Upper lobe of left lung (tissue), 6 donors: ENCODE measurements at regions not wholly inside any gene's neighbourhood (a gene's known extent, or its start where the extent isn't known, plus 50 kb on each side); places are given as distances from the start of the nearest gene placed in this dataset.
A peak's percentile ranks its signal among the peaks of the same experiment; 100 is the strongest.

ENCODE experiments used
- ATAC-seq, 2 donors: fragments of 200-7000 bp; cut with Tn5 transposase; one replicate each; pipeline ENCODE4 v1.9.1; 2022; ENCODE audit warnings: mild to moderate bottlenecking in 2 of 2, moderate library complexity in 2 of 2; ENCODE audit not compliant: low FRiP score in 2 of 2
- DNase-seq, 2 donors: peaks; one replicate each; pipeline ENCODE4 v3.0.0-alpha.2; 2019 to 2020
- H3K27ac ChIP-seq, 4 donors: fragments of 200-600 bp; sonication (generic); one replicate each; pipeline ENCODE4 v1.5.1; 2016 to 2019
- H3K27me3 ChIP-seq, 4 donors: fragments of 200-600 bp; sonication (generic); one replicate each; pipeline ENCODE4 v1.5.1; 2017 to 2019
- H3K36me3 ChIP-seq, 4 donors: fragments of 200-600 bp; sonication (generic); one replicate each; pipeline ENCODE4 v1.5.1; 2016 to 2019
- H3K4me1 ChIP-seq, 4 donors: fragments of 200-600 bp; sonication (generic); one replicate each; pipeline ENCODE4 v1.5.1; 2018 to 2019
- H3K4me3 ChIP-seq, 4 donors: fragments of 200-600 bp; sonication (generic); one replicate each; pipeline ENCODE4 v1.5.1; 2017 to 2019; ENCODE audit warnings: mild to moderate bottlenecking in 2 of 4, moderate library complexity in 1 of 4
- H3K9me3 ChIP-seq, 4 donors: fragments of 200-600 bp; sonication (generic); one replicate each; pipeline ENCODE4 v1.5.1; 2018 to 2019
- EP300 ChIP-seq, 4 donors: sonication (generic); formaldehyde crosslinking; IDR thresholded peaks; one replicate each; pipeline ENCODE4 v1.5.1; 2017; ENCODE audit warnings: antibody characterized with exemption in 4 of 4, control low read depth in 2 of 4
- POLR2A ChIP-seq, 4 donors: fragments of 450-650 bp; IDR thresholded peaks; one replicate each; pipeline ENCODE4 v1.5.1; 2016 to 2017; ENCODE audit warnings: antibody characterized with exemption in 4 of 4, mild to moderate bottlenecking in 2 of 4
- POLR2AphosphoS5 ChIP-seq, 2 donors: sonication (generic); formaldehyde crosslinking; IDR thresholded peaks; one replicate each; pipeline ENCODE4 v1.5.1; 2017; ENCODE audit warnings: antibody characterized with exemption in 2 of 2
- WGBS, 2 donors: methylation state at CpG; one replicate each; pipeline ENCODE4 v1.1.5; 2017 to 2018; 5-methylcytosine and 5-hydroxymethylcytosine counted together
- TF ChIP-seq, protein P1 (sequence below), 6 experiments: fragments of 450-650 bp in 4 of 6; fragments of 200-600 bp in 2 of 6; sonication (generic) in 2 of 6; IDR thresholded peaks; one replicate each; pipeline ENCODE4 v1.5.1; 2016 to 2019; ENCODE audit warnings: antibody characterized with exemption in 6 of 6
- donor health status: DM: no; HTN: no; CAD: no; lungs with moderate emphysema.
- donor health status: DM: no; HTN: yes; CAD: no; lungs with severe emphysema.

DNA sequence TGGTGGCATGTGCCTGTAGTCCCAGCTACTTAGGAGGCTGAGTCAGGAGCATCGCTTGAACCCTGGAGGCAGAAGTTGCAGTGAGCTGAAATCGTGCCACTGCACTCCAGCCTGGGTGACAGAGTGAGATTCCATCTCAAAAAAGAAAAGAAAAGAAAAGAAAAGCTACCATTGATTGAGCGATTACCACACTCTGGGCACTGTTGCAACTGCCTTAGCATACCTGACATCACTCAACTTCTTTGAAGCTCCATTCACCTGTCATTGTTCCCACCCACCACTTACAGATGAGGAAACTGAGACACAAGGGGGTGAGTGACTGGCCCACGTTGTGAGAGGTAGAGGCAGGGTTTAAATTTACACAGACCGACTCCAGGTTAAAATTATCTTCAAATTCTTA lies 442.1 kb upstream of the SULF2 start:
- WGBS, 2 donors = 83 to 89% methylated on average over 5 of the region's 5 CpGs
- Histone ChIP-seq H3K4me3 (no peak overlapping the region), H3K9me3 (peaks cover 0 to 9% (median 4%) of the 10 kb centered on the region in 4 donors), H3K27ac (no peak overlapping the region), H3K36me3 (no peaks in the 10 kb centered on the region), H3K4me1 (no peaks in the 10 kb centered on the region), H3K27me3 (no peaks in the 10 kb centered on the region)
- TF ChIP-seq, protein P1, sequence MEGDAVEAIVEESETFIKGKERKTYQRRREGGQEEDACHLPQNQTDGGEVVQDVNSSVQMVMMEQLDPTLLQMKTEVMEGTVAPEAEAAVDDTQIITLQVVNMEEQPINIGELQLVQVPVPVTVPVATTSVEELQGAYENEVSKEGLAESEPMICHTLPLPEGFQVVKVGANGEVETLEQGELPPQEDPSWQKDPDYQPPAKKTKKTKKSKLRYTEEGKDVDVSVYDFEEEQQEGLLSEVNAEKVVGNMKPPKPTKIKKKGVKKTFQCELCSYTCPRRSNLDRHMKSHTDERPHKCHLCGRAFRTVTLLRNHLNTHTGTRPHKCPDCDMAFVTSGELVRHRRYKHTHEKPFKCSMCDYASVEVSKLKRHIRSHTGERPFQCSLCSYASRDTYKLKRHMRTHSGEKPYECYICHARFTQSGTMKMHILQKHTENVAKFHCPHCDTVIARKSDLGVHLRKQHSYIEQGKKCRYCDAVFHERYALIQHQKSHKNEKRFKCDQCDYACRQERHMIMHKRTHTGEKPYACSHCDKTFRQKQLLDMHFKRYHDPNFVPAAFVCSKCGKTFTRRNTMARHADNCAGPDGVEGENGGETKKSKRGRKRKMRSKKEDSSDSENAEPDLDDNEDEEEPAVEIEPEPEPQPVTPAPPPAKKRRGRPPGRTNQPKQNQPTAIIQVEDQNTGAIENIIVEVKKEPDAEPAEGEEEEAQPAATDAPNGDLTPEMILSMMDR (IDR thresholded peaks at IDR 0.05) = no peak
- no peak for TF ChIP-seq EP300 (IDR thresholded peaks at IDR 0.05)
- no peak for TF ChIP-seq POLR2AphosphoS5 (IDR thresholded peaks at IDR 0.05)
- no peak for TF ChIP-seq POLR2A (IDR thresholded peaks at IDR 0.05)
- ATAC-seq = no peak
- DNase-seq = no peak

DNA sequence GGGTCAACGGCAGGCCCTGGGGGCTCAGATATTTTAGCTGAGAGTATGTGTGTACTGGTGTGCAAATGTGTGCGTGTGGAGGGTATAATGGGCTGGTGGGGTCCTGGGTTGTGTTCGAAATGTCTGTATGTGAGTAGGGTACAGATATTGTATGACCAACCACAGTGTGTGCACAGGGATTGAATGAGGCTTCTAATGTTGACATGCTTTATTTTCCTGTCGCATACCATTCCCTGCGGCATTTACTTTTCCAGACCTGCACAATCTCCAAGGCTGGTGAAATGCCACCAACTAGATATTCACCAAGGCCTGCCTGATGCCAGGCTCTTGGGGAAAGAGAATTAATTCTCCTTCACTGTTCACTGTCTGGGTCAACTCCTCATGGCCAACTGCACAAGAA lies 441.4 kb upstream of the SULF2 start:
- Histone ChIP-seq H3K9me3 (peaks cover 0 to 8% (median 3%) of the 10 kb centered on the region in 4 donors), H3K4me1 (no peaks in the 10 kb centered on the region), H3K27me3 (no peaks in the 10 kb centered on the region), H3K36me3 (no peaks in the 10 kb centered on the region), H3K4me3 (no peak overlapping the region), H3K27ac (no peak overlapping the region)
- no peak for TF ChIP-seq POLR2AphosphoS5 (IDR thresholded peaks at IDR 0.05)
- TF ChIP-seq POLR2A (IDR thresholded peaks at IDR 0.05) = no peak
- TF ChIP-seq, protein P1 (IDR thresholded peaks at IDR 0.05) = no peak
- no peak for TF ChIP-seq EP300 (IDR thresholded peaks at IDR 0.05)
- DNase-seq (no peak), ATAC-seq (no peak)
- WGBS, 2 donors = 88 to 90% methylated on average over 5 of the region's 5 CpGs

DNA sequence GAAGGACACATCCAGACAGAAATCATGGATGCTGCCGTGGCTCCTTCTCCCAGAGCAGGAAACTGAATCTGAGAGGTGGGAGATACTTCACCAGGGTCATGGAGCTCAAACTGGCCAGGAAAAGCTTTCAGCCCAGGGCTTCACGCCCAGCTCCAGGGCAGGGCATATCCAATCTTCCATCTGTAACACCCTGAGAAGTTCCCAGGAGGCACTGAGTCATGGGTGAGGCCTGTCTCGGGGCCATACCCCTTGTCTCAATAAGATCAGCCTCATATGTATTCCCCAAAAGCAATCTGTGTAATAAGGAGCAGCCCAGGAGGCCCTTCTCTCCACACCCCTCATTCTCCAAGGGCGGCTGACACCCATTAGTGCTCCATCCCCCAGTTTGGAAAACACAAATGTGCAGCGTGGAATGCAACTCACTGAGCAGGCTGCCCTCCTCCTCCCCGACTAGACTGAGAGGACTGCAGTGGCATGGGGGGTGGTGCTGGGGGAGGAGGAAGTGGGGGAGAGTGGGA lies 439.3 kb upstream of the SULF2 start:
- 54% methylated on average over 5 of the region's 6 CpGs; no CpG with 5 or more reads in 1 of the 2 donors for WGBS, 2 donors
- H3K4me1 ChIP-seq = no peaks in the 10 kb centered on the region
- DNase-seq (no peak), ATAC-seq (peak in 1 of 2 donors; percentile 59)
- H3K27ac ChIP-seq = no peak overlapping the region
- TF ChIP-seq, protein P1 (IDR thresholded peaks at IDR 0.05) = no peak
- H3K9me3 ChIP-seq = no peaks in the 10 kb centered on the region
- H3K4me3 ChIP-seq = no peak overlapping the region
- no peaks in the 10 kb centered on the region for H3K36me3 ChIP-seq
- no peaks in the 10 kb centered on the region for H3K27me3 ChIP-seq

DNA sequence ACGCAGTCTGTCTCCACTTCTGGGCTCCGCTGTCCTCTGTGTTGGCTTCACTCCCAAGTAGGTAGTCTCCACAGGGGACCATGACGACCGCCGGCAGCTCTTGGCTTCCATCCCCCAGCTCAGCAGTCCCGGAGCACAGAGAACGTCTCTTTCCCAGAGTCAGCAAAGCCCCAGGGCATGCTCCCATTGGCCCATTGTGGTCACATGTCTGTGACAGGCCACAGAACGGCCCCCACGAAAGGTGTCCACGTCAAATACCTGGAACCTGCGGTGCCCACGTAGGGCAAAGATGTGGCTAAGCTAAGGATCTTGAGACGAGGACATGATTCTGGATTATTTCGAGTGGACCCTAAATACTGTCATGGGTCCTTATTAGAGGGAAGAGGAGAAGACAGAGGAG lies 438.4 kb upstream of the SULF2 start:
- ATAC-seq (no peak), DNase-seq (no peak)
- WGBS, 2 donors = 86 to 90% methylated on average over 13 to 14 of the region's 14 CpGs
- H3K27me3 ChIP-seq = no peaks in the 10 kb centered on the region
- H3K4me1 ChIP-seq = no peaks in the 10 kb centered on the region
- H3K4me3 ChIP-seq = no peak overlapping the region
- no peaks in the 10 kb centered on the region for H3K9me3 ChIP-seq
- H3K36me3 ChIP-seq = no peaks in the 10 kb centered on the region
- H3K27ac ChIP-seq = no peak overlapping the region
- TF ChIP-seq POLR2AphosphoS5 (IDR thresholded peaks at IDR 0.05) = no peak

DNA sequence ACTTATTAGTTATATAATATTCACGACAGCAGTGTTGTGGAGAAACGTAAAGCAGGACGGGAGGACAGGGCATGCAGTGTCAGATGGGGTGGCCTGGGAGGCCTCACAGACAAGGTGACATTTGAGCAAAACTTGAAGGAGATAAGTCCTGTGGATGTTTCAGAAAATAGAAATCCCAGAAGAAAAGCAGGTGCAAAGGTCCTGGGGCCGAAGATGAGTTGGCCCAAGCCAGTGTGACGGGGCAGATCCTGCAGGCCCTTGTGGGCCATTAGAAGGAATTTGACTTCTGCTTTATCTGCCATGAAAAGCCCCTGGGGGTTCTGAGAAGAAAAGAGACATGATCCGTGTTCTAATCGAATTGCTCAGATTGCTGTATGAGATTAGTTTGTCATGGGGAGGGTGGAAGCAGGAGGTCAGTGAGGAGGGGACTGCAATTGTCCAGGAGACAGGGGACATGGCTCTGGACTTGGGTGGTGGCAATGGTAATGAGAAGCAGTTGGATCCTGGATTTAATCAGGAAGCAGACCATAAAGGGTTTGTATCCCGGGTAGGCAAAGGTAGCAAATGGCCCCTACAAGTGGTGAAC lies 437.4 kb upstream of the SULF2 start:
- H3K27me3 ChIP-seq = no peaks in the 10 kb centered on the region
- 87 to 91% methylated on average over 8 of the region's 8 CpGs for WGBS, 2 donors
- no peak overlapping the region for H3K27ac ChIP-seq
- no peaks in the 10 kb centered on the region for H3K36me3 ChIP-seq
- no peaks in the 10 kb centered on the region for H3K9me3 ChIP-seq
- TF ChIP-seq, protein P1 (IDR thresholded peaks at IDR 0.05) = no peak
- TF ChIP-seq POLR2A (IDR thresholded peaks at IDR 0.05) (no peak), POLR2AphosphoS5 (IDR thresholded peaks at IDR 0.05) (no peak), EP300 (IDR thresholded peaks at IDR 0.05) (no peak)
- ATAC-seq (no peak), DNase-seq (no peak)
- no peak overlapping the region for H3K4me3 ChIP-seq
- H3K4me1 ChIP-seq = no peaks in the 10 kb centered on the region
